BJ (cell line): ENCODE measurements at regions not wholly inside any gene's neighbourhood (a gene's known extent, or its start where the extent isn't known, plus 50 kb on each side); places are given as distances from the start of the nearest gene placed in this dataset.

ENCODE experiments used
- CTCF ChIA-PET: fragments of 350-600 bp; formaldehyde crosslinking; extraction: SDS; loops from one replicate; lab custom pipeline; 2021; ENCODE audit warnings: antibody characterized with exemption, inconsistent platforms; lab: Yijun Ruan, JAX
- POLR2A ChIA-PET: fragments of 300-600 bp; sonication (Branson Sonifier 250); formaldehyde crosslinking; extraction: SDS; loops from one replicate; lab custom pipeline; 2021; ENCODE audit warnings: antibody characterized with exemption; lab: Charles Lee
- DNase-seq: peaks from one replicate; pipeline ENCODE4 v3.0.0-alpha.2; 2011; ENCODE audit warnings: low read depth
- H3K27me3 ChIP-seq: 2 replicates; pipeline ENCODE4 v1.6.0; 2011; ENCODE audit warnings: low read length; ENCODE audit not compliant: control insufficient read depth, insufficient read depth
- H3K36me3 ChIP-seq: 2 replicates; pipeline ENCODE4 v1.5.1; 2011; ENCODE audit warnings: low read length; ENCODE audit not compliant: control insufficient read depth, insufficient read depth
- H3K4me3 ChIP-seq: 2 replicates; pipeline ENCODE4 v1.5.1; 2011; ENCODE audit warnings: low read depth, mild to moderate bottlenecking, control low read depth, low read length
- CTCF ChIP-seq: IDR thresholded peaks from 2 replicates; pipeline ENCODE4 v1.5.1; 2011; ENCODE audit warnings: low read depth, mild to moderate bottlenecking, control low read depth, inconsistent platforms, low read length, moderate library complexity; ENCODE audit not compliant: insufficient read depth

GRCh38 chrX:116823677-116824076 lies 360.9 kb upstream of the CT83 start:
- TF ChIP-seq CTCF: no peak
- Histone ChIP-seq H3K36me3 (no peaks in the 10 kb centered on the region), H3K27me3 (no peaks in the 10 kb centered on the region), H3K4me3 (no peak overlapping the region)
- POLR2A ChIA-PET: no interaction called here
- CTCF ChIA-PET: no interaction called here
- DNase-seq: no peak

GRCh38 chrX:116806288-116806802 lies 343.6 kb upstream of the CT83 start:
- POLR2A ChIA-PET: no interaction called here
- H3K27me3 ChIP-seq: no peaks in the 10 kb centered on the region
- DNase-seq: no peak
- H3K36me3 ChIP-seq: no peaks in the 10 kb centered on the region
- CTCF ChIA-PET: no interaction called here
- no peak for TF ChIP-seq CTCF
- no peak overlapping the region for H3K4me3 ChIP-seq

GRCh38 chrX:116801943-116802342 lies 339.2 kb upstream of the CT83 start:
- no peak for TF ChIP-seq CTCF
- ChIA-PET POLR2A (no interaction called here), CTCF (no interaction called here)
- H3K4me3 ChIP-seq: no peak overlapping the region
- no peak for DNase-seq
- H3K36me3 ChIP-seq: no peaks in the 10 kb centered on the region
- H3K27me3 ChIP-seq: no peaks in the 10 kb centered on the region

GRCh38 chrX:116781926-116782325 lies 319.1 kb upstream of the CT83 start:
- Histone ChIP-seq H3K4me3 (no peak overlapping the region), H3K36me3 (no peaks in the 10 kb centered on the region), H3K27me3 (no peaks in the 10 kb centered on the region)
- ChIA-PET POLR2A (no interaction called here), CTCF (no interaction called here)
- TF ChIP-seq CTCF: no peak
- DNase-seq: no peak

GRCh38 chrX:116757491-116757890 lies 294.7 kb upstream of the CT83 start:
- TF ChIP-seq CTCF: no peak
- H3K36me3 ChIP-seq: no peaks in the 10 kb centered on the region
- POLR2A ChIA-PET: no interaction called here
- no peak overlapping the region for H3K4me3 ChIP-seq
- no peak for DNase-seq
- CTCF ChIA-PET: no interaction called here
- no peaks in the 10 kb centered on the region for H3K27me3 ChIP-seq
